ENCODE measurements at regions not wholly inside any gene's neighbourhood (a gene's known extent, or its start where the extent isn't known, plus 50 kb on each side); places are given as distances from the start of the nearest gene placed in this dataset.

GRCh38 chr7:25558605-25559004, 330.3 kb upstream of the NPVF start:
- TF ChIP-seq, protein P1, sequence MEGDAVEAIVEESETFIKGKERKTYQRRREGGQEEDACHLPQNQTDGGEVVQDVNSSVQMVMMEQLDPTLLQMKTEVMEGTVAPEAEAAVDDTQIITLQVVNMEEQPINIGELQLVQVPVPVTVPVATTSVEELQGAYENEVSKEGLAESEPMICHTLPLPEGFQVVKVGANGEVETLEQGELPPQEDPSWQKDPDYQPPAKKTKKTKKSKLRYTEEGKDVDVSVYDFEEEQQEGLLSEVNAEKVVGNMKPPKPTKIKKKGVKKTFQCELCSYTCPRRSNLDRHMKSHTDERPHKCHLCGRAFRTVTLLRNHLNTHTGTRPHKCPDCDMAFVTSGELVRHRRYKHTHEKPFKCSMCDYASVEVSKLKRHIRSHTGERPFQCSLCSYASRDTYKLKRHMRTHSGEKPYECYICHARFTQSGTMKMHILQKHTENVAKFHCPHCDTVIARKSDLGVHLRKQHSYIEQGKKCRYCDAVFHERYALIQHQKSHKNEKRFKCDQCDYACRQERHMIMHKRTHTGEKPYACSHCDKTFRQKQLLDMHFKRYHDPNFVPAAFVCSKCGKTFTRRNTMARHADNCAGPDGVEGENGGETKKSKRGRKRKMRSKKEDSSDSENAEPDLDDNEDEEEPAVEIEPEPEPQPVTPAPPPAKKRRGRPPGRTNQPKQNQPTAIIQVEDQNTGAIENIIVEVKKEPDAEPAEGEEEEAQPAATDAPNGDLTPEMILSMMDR (conservative IDR thresholded peaks at IDR 0.05 in 1 of 2, IDR thresholded peaks at IDR 0.05 in 1 of 2; ENCODE audit: extremely low read depth in 1 of 2, insufficient read depth in 1 of 2, low read depth in 1 of 2, low read length in 2 of 2): no peak
- TF ChIP-seq EZH2 (IDR thresholded peaks at IDR 0.05; ENCODE audit: borderline replicate concordance, low read length): no peak
